Hepatocyte (in vitro differentiated cells): ENCODE measurements at regions not wholly inside any gene's neighbourhood (a gene's known extent, or its start where the extent isn't known, plus 50 kb on each side); places are given as distances from the start of the nearest gene placed in this dataset.

ENCODE experiments used
- DNase-seq: peaks from one replicate; pipeline ENCODE4 v3.0.0-alpha.2; 2016; ENCODE audit warnings: low spot score
- H2AFZ ChIP-seq: fragments of 200-600 bp; sonication (generic); 2 replicates; pipeline ENCODE4 v1.6.0; 2016; ENCODE audit warnings: antibody characterized with exemption, mild to moderate bottlenecking
- H3K27ac ChIP-seq: fragments of 200-600 bp; sonication (generic); 2 replicates; pipeline ENCODE4 v1.5.1; 2016; ENCODE audit warnings: mild to moderate bottlenecking
- H3K27me3 ChIP-seq: fragments of 200-600 bp; sonication (generic); 2 replicates; pipeline ENCODE4 v1.6.1; 2016
- H3K36me3 ChIP-seq: fragments of 200-600 bp; sonication (generic); replicated peaks from 2 replicates; pipeline ENCODE4 v1.5.1; 2016; ENCODE audit warnings: low read depth; ENCODE audit not compliant: insufficient read depth
- H3K4me1 ChIP-seq: fragments of 200-600 bp; sonication (generic); 2 replicates; pipeline ENCODE4 v1.5.1; 2016; ENCODE audit warnings: mild to moderate bottlenecking, moderate library complexity; ENCODE audit not compliant: insufficient read depth
- H3K4me2 ChIP-seq: fragments of 200-600 bp; sonication (generic); 2 replicates; pipeline ENCODE4 v1.6.0; 2016
- H3K4me3 ChIP-seq: fragments of 200-600 bp; sonication (generic); 2 replicates; pipeline ENCODE4 v1.5.1; 2016; ENCODE audit warnings: mild to moderate bottlenecking
- H3K79me2 ChIP-seq: fragments of 200-600 bp; sonication (generic); 2 replicates; pipeline ENCODE4 v1.6.0; 2017; ENCODE audit warnings: mild to moderate bottlenecking
- H3K9me2 ChIP-seq: fragments of 200-600 bp; sonication (generic); replicated peaks from 2 replicates; pipeline ENCODE4 v1.6.0; 2017; ENCODE audit warnings: mild to moderate bottlenecking; ENCODE audit not compliant: insufficient read depth
- H3K9me3 ChIP-seq: fragments of 200-600 bp; sonication (generic); 2 replicates; pipeline ENCODE4 v1.5.1; 2016; ENCODE audit warnings: low read depth, mild to moderate bottlenecking
- H4K20me1 ChIP-seq: fragments of 200-600 bp; sonication (generic); 2 replicates; pipeline ENCODE4 v1.6.0; 2016; ENCODE audit warnings: mild to moderate bottlenecking; ENCODE audit not compliant: insufficient read depth, poor library complexity, severe bottlenecking
- CTCF ChIP-seq: fragments of 200-600 bp; sonication (generic); IDR thresholded peaks from 2 replicates; pipeline ENCODE4 v1.5.1; 2016; ENCODE audit warnings: antibody characterized with exemption, mild to moderate bottlenecking; ENCODE audit not compliant: poor library complexity
- EZH2 ChIP-seq: fragments of 200-600 bp; sonication (generic); IDR thresholded peaks from 2 replicates; pipeline ENCODE4 v1.6.1; 2016; ENCODE audit warnings: antibody characterized with exemption, mild to moderate bottlenecking, borderline replicate concordance
- EZH2phosphoT487 ChIP-seq: fragments of 200-600 bp; sonication (generic); IDR thresholded peaks from one replicate; pipeline ENCODE4 v1.6.1; 2018; ENCODE audit warnings: antibody characterized with exemption, mild to moderate bottlenecking, low read depth, moderate library complexity; ENCODE audit not compliant: unreplicated experiment, severe bottlenecking
- WGBS: methylation state at CpG from one replicate; pipeline ENCODE4 v1.1.6; 2016; ENCODE audit warnings: low lambda C conversion rate; ENCODE audit errors: missing lambda C conversion rate; 5-methylcytosine and 5-hydroxymethylcytosine counted together

GRCh38 chr7:81519886-81520285, 250.0 kb downstream of the HGF start:
- Histone ChIP-seq H3K27ac (no peak overlapping the region), H3K4me3 (no peak overlapping the region), H4K20me1 (no peaks in the 10 kb centered on the region), H3K4me1 (no peaks in the 10 kb centered on the region), H3K9me2 (no peaks in the 10 kb centered on the region), H2AFZ (no peak overlapping the region), H3K79me2 (no peaks in the 10 kb centered on the region), H3K9me3 (no peaks in the 10 kb centered on the region), H3K4me2 (no peak overlapping the region), H3K27me3 (no peaks in the 10 kb centered on the region), H3K36me3 (no peaks in the 10 kb centered on the region)
- DNase-seq, result no peak
- no peak for TF ChIP-seq EZH2phosphoT487
- TF ChIP-seq CTCF, result no peak
- no peak for TF ChIP-seq EZH2
- WGBS, result 75% methylated on average over 1 of the region's 1 CpG

- Histone ChIP-seq H3K4me2 (no peak overlapping the region), H2AFZ (no peak overlapping the region), H3K4me1 (no peaks in the 10 kb centered on the region), H3K9me2 (no peaks in the 10 kb centered on the region), H3K4me3 (no peak overlapping the region), H3K27me3 (no peaks in the 10 kb centered on the region), H4K20me1 (no peaks in the 10 kb centered on the region), H3K36me3 (no peaks in the 10 kb centered on the region), H3K27ac (no peak overlapping the region), H3K79me2 (no peaks in the 10 kb centered on the region), H3K9me3 (no peaks in the 10 kb centered on the region)
- no peak for TF ChIP-seq EZH2phosphoT487
- TF ChIP-seq CTCF, result no peak
- TF ChIP-seq EZH2, result no peak
- no peak for DNase-seq
These were observed 252.9 kb downstream of the HGF start for GRCh38 chr7:81516898-81517297.

GRCh38 chr7:81515009-81515408, 254.8 kb downstream of the HGF start:
- Histone ChIP-seq H3K4me1 (no peaks in the 10 kb centered on the region), H4K20me1 (no peaks in the 10 kb centered on the region), H3K27me3 (no peaks in the 10 kb centered on the region), H3K4me2 (no peak overlapping the region), H3K9me3 (no peaks in the 10 kb centered on the region), H3K9me2 (no peaks in the 10 kb centered on the region), H3K27ac (no peak overlapping the region), H2AFZ (no peak overlapping the region), H3K4me3 (no peak overlapping the region), H3K36me3 (no peaks in the 10 kb centered on the region), H3K79me2 (no peaks in the 10 kb centered on the region)
- WGBS, result 80% methylated on average over 1 of the region's 1 CpG
- no peak for DNase-seq
- TF ChIP-seq EZH2phosphoT487 (no peak), EZH2 (no peak), CTCF (no peak)

DNA sequence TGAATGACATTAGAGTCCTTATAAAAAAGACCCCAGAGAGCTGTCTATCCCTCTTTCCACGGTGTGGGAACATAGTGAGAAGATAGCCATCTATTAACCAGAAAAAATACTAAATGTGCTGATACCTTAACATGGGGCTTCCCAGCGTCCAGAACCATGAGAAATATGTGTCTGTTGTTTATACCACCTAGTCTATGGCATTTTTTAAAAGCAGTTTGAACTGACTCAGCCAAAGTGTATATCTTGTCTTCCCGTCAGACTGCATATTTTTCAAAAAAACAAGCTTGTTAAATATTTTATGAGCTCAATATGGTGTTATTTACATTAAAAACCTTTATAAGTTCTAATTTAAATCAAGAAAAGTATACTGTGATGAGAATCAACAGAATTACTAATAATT, 255.3 kb downstream of the HGF start:
- no peak overlapping the region for H3K27ac ChIP-seq
- H3K4me3 ChIP-seq, result no peak overlapping the region
- no peak for DNase-seq
- TF ChIP-seq EZH2phosphoT487 (no peak), CTCF (no peak), EZH2 (no peak)
- 39% methylated on average over 3 of the region's 3 CpGs for WGBS
- H3K4me1 ChIP-seq, result no peaks in the 10 kb centered on the region
- H3K36me3 ChIP-seq, result no peaks in the 10 kb centered on the region
- no peak overlapping the region for H3K4me2 ChIP-seq
- no peaks in the 10 kb centered on the region for H3K9me3 ChIP-seq
- H4K20me1 ChIP-seq, result no peaks in the 10 kb centered on the region
- H3K79me2 ChIP-seq, result no peaks in the 10 kb centered on the region
- no peaks in the 10 kb centered on the region for H3K27me3 ChIP-seq
- H3K9me2 ChIP-seq, result no peaks in the 10 kb centered on the region
- no peak overlapping the region for H2AFZ ChIP-seq
